HG03097 (cell line): ENCODE measurements at regions not wholly inside any gene's neighbourhood (a gene's known extent, or its start where the extent isn't known, plus 50 kb on each side); places are given as distances from the start of the nearest gene placed in this dataset.
A peak's percentile ranks its signal among the peaks of the same experiment; 100 is the strongest.

Experiments
- ATAC-seq: cut with Tn5 transposase; IDR thresholded peaks from one replicate; pipeline ENCODE4 v1.9.1; 2021; ENCODE audit not compliant: unreplicated experiment, low FRiP score

DNA sequence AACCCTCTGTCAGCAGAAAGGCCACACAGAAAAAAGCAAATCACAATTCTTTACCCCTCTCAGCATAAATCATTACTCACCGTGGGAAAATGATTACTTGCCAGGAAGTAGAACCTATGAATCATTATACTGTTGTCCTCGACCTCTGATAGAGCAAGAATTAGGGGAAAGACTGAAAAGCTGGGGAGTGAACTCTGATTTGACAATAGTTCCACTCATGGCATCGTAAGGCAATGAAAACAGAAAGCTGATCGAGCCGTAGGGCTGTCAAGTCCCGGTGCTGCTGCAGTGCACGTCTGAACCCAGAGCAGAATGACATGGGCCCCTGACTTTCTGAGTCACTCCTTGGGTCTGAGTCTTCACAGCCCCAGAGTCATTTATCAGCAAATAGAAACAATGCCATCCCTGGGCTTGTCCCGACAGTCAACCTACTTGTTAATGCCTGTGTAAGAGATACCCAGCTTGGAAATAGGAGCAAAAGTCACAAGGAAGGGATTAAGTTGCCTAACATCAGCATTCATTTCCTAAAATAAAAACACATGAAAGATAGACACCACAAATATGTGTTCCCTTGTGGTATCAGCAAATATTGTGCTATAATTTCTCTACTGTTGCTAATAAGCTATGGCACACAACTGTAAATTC, 224.8 kb upstream of the MARCKS start:
- ATAC-seq: peak; percentile 47

- no peak for ATAC-seq
Measured at GRCh38 chr6:113633638-113634037, 223.5 kb upstream of the MARCKS start.

GRCh38 chr6:113634352-113635163, 222.6 kb upstream of the MARCKS start:
- ATAC-seq: no peak

- no peak for ATAC-seq
Measured at GRCh38 chr6:113635222-113635986, 221.7 kb upstream of the MARCKS start.

DNA sequence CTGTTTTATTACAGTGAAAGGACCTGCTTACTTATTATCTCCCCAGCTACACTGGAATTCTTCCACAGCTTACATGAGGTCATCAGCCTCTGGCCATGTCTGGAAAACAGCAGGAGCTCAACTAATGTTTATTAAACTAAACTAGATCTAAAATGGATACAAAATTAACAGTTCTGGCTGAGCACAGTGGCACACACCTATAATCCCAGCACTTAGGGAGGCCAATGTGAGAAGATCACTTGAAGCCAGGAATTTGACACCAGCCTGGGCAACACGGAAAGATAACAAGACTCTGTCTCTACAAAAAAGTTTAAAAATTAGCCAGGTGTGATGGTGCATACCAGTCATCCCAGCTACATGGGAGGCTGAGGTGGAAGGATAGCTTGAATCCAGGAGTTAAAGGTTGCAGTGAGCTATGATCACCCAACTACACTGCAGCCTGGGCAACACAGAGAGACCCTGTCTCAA, 220.8 kb upstream of the MARCKS start:
- no peak for ATAC-seq

DNA sequence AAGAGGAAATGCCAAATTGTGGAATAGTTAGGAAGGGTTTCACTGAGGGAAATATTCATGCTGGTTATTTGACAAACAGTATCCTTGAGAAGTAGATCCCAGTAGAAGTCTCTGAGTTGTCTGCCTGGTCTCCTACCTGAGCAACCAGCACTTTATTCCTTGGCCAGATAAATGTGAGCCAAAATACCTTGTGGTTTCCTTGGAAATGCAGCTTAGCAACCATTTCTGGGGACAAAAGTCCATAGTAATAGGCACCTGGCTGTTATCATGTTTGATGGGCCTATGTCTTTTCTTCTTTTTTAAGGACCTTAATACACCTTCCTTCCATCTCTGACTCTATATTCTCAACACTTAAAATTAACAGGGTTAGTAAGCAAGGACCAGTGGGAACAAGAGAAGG, 217.1 kb upstream of the MARCKS start:
- ATAC-seq: no peak

DNA sequence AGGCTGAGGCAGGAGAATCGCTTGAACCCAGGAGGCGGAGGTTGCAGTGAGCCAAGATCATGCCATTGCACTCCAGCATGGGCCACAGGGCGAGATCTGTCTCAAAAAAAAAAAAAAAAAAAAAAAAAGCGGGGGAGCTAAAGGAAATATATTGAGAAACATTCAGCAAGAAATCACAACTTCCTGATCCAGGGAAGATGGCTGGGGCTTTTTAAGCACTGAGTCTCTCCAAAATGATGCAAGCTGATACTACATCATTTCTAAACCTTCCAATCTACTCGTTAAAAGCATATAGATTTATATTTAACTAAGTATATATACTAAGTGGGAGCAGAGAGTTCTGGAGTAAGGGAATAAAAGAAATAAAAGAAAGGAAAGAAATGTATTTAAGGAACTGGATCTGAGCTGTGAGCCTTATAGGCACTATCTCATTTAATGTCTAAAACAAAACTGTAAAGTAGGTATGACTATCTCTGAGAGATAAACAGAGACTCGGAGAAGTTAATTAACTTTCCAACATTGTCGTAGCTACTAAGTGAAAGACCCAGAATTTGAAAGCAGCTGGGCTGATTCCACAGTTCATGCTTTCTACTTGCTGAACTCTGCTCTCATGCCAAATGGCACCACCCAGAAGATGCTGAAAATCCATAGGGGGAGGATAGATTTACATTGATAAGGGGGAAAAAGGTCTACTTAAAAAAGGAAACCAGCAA, 215.0 kb upstream of the MARCKS start:
- ATAC-seq: no peak

GRCh38 chr6:113642714-113643406, 214.3 kb upstream of the MARCKS start:
- peak; percentile 89 for ATAC-seq

GRCh38 chr6:113643407-113643770, 213.8 kb upstream of the MARCKS start:
- no peak for ATAC-seq

- no peak for ATAC-seq
Measured at GRCh38 chr6:113644861-113645575, 212.1 kb upstream of the MARCKS start.

- no peak for ATAC-seq
Measured at GRCh38 chr6:113645576-113645970, 211.6 kb upstream of the MARCKS start.

- ATAC-seq: no peak
Measured at GRCh38 chr6:113645986-113646385, 211.2 kb upstream of the MARCKS start.

DNA sequence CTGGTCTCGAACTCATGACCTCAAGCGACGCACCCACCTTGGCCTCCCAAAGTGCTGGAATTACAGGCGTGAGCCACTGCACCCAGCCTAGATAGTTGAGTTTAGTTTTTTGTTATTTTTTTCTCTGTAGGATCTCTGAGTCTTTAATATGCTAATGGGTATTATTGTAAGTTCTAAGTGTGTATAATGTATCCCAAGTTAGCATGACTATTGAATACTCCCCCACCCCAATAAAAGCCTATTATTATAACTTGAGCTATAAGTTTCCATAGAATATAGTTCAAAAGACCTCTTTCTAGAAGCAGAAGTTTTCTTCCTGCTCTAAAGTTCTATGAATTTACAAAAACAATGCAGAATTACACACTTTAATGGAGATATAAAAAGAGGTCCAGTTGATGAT, 210.4 kb upstream of the MARCKS start:
- ATAC-seq: no peak

DNA sequence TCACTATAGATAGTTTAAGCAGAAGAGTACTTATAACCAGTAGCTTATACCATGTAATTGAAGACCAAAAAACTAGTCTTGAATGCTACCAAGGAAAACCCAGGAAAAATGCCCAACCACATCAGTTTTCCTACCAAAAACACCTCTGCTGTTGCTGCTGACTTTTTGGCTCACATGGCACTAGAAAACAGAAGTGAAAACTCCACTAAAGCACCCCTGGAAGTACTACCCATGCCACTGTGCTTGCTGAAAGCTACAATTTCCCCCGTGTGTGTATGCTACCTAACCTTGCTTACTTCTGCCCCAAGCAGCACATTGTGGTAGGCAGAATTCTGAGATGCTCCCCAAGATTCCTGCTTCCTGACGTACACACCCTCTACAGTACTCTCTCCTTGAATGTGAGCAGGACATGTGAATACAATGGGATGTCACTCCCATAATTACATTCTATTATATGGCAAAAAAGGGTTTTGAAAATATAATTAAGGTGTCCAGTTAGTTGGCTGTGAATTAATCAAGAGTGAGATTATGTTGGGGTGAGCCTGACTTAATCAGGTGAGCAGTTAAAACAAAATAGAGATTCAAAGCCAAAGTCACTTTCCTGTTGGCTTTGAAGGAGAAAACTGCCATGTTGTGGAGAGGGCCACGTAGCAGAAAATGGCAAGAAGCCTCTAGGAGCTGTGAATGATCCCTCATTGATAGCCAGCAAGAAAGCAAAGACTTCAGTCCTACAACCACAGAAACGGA, 209.8 kb upstream of the MARCKS start:
- no peak for ATAC-seq

DNA sequence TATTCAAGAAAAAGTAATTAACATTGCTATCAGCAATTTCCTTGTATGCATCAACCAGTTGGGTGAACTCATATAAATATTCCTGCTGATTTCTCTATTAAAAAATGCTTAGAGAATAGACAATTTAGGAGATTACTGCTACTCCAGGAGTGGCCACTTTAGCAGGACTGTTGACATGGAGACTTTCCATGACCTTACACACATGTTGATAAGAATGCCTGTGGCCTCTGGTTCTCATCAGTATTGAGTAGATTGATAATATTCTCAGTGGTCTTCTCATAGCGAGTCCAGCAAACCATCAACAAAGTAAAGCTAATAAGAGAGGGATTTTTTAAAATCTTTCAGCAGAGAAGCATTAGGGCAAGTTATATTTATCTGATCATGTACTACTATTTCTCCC, 208.4 kb upstream of the MARCKS start:
- no peak for ATAC-seq

- ATAC-seq: no peak
Measured at GRCh38 chr6:113649276-113649675, 207.9 kb upstream of the MARCKS start.

DNA sequence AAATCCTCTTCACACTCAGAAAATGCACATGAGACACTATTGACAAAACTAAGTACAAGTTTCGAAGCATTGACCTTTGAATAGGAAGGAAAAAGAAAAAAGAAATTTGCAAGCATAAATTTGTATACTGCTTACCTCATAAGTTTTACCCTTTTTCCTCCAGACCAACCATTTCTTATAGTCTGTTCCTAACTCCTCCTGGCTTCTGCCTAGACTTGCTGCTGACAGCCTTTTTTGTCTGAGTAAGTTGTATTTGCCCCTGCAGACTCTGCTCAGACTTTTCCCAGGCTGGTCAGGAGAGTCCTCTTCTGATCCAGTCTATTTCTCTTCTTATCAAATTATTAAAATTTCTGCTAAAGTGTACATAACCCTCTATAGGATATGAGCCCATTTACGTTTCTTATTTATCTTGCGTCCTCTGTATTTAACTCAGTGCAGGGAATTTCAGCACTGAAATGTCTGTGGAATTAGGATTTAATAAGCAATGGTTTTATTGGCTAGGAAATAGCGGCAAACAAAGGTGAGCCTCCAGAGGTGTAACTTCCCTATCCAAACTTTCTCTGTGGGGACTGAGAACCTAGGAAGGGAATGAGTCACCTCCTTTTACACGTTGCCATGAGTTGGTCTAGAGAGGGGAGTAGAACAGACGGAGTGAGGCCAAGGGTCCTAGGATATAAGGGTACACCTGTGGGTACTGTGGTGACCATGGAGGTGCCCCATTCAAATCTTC, 207.1 kb upstream of the MARCKS start:
- ATAC-seq: no peak

- ATAC-seq: no peak
Measured at GRCh38 chr6:113650610-113650979, 206.6 kb upstream of the MARCKS start.
